ENCODE measurements at regions not wholly inside any gene's neighbourhood (a gene's known extent, or its start where the extent isn't known, plus 50 kb on each side); places are given as distances from the start of the nearest gene placed in this dataset.
A peak's percentile ranks its signal among the peaks of the same experiment; 100 is the strongest.

DNA sequence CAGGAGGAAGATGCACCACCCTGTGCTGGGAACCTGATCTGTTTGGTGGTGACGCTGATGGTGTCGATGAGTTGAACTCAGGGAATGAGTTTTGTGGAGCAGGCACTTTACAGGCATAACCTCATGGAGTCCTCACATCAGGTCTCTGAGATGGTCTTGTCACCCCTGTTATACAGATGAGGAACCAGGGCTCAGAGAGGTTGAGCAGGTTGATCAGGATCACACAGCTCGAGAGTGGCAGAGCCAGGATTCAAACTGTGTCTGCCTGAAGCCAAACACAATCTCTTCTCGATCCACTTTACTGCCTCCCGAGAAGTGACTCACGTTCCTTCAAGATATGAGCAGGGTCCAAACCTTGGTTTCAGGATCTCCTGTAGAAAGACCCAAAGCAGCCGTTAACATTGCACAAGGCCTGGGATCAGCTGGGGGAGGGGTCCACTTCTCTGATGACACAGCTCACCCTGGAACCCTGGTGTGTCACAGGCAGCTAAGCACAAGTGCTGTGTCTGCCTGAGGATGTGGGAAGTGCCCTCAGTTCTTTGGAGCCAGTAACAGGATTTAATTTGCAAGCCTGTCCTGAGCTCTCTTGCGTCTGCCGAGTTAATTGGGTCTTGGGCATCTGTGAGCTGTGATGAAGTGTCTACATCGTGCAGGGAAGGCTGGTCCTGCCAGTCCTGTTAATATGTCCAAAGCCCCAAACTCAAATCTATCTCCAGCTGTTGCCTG lies 65.4 kb upstream of the STUM start (continued):
- TF ChIP-seq, protein P1, sequence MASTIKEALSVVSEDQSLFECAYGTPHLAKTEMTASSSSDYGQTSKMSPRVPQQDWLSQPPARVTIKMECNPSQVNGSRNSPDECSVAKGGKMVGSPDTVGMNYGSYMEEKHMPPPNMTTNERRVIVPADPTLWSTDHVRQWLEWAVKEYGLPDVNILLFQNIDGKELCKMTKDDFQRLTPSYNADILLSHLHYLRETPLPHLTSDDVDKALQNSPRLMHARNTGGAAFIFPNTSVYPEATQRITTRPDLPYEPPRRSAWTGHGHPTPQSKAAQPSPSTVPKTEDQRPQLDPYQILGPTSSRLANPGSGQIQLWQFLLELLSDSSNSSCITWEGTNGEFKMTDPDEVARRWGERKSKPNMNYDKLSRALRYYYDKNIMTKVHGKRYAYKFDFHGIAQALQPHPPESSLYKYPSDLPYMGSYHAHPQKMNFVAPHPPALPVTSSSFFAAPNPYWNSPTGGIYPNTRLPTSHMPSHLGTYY (CRISPR knock-in tag; IDR thresholded peaks at IDR 0.05) = no peak
- TF ChIP-seq, protein P2, sequence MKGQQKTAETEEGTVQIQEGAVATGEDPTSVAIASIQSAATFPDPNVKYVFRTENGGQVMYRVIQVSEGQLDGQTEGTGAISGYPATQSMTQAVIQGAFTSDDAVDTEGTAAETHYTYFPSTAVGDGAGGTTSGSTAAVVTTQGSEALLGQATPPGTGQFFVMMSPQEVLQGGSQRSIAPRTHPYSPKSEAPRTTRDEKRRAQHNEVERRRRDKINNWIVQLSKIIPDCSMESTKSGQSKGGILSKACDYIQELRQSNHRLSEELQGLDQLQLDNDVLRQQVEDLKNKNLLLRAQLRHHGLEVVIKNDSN (CRISPR knock-in tag; IDR thresholded peaks at IDR 0.05) = no peak
- TF ChIP-seq NFATC4 (CRISPR knock-in tag; IDR thresholded peaks at IDR 0.05) = no peak
- no peak for TF ChIP-seq CREB1 (CRISPR knock-in tag; IDR thresholded peaks at IDR 0.05)
- TF ChIP-seq, protein P3, sequence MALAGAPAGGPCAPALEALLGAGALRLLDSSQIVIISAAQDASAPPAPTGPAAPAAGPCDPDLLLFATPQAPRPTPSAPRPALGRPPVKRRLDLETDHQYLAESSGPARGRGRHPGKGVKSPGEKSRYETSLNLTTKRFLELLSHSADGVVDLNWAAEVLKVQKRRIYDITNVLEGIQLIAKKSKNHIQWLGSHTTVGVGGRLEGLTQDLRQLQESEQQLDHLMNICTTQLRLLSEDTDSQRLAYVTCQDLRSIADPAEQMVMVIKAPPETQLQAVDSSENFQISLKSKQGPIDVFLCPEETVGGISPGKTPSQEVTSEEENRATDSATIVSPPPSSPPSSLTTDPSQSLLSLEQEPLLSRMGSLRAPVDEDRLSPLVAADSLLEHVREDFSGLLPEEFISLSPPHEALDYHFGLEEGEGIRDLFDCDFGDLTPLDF (CRISPR knock-in tag; IDR thresholded peaks at IDR 0.05) = no peak
- no peak for TF ChIP-seq NFYB (CRISPR knock-in tag; conservative IDR thresholded peaks at IDR 0.05; ENCODE audit: low read depth)
- no peak for TF ChIP-seq OVOL2 (CRISPR knock-in tag; IDR thresholded peaks at IDR 0.05; ENCODE audit: borderline replicate concordance)
- no peak for TF ChIP-seq SMAD4 (CRISPR knock-in tag; IDR thresholded peaks at IDR 0.05)
- no peak for TF ChIP-seq SOX15 (CRISPR knock-in tag; IDR thresholded peaks at IDR 0.05)
- no peak for TF ChIP-seq ZNF219 (CRISPR knock-in tag; IDR thresholded peaks at IDR 0.05; ENCODE audit: borderline replicate concordance)
- TF ChIP-seq, protein P4, sequence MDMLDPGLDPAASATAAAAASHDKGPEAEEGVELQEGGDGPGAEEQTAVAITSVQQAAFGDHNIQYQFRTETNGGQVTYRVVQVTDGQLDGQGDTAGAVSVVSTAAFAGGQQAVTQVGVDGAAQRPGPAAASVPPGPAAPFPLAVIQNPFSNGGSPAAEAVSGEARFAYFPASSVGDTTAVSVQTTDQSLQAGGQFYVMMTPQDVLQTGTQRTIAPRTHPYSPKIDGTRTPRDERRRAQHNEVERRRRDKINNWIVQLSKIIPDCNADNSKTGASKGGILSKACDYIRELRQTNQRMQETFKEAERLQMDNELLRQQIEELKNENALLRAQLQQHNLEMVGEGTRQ (CRISPR knock-in tag; IDR thresholded peaks at IDR 0.05) = no peak
- TF ChIP-seq, protein P5, sequence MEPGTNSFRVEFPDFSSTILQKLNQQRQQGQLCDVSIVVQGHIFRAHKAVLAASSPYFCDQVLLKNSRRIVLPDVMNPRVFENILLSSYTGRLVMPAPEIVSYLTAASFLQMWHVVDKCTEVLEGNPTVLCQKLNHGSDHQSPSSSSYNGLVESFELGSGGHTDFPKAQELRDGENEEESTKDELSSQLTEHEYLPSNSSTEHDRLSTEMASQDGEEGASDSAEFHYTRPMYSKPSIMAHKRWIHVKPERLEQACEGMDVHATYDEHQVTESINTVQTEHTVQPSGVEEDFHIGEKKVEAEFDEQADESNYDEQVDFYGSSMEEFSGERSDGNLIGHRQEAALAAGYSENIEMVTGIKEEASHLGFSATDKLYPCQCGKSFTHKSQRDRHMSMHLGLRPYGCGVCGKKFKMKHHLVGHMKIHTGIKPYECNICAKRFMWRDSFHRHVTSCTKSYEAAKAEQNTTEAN (CRISPR knock-in tag; IDR thresholded peaks at IDR 0.05) = no peak
- TF ChIP-seq RORB (CRISPR knock-in tag; IDR thresholded peaks at IDR 0.05) = no peak
- no peak for TF ChIP-seq ZNF138 (CRISPR knock-in tag; conservative IDR thresholded peaks at IDR 0.05)
- TF ChIP-seq GTF2I (CRISPR knock-in tag; conservative IDR thresholded peaks at IDR 0.05) = no peak

DNA sequence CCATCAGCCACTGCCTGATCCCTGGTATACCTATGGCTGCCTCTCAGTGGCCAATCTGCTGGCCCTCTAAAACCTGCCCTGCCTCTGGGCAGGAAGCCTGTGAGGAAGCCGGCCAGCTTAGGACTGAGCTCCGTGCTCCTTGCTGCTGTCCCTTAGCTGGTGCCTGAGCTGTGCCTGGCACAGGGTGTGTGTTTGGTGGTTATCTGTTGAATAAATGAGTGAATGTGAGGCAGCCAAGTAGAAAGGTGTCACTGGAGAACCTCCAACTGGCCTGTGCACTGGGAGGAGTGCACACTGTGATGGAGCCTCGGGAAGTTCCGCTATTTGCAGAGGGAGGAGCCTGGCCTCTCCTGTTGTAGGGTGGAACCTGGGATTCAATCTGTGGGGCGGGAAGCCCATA lies 63.4 kb upstream of the STUM start:
- H3K4me3 Mint-ChIP-seq = no peak overlapping the region
- CTCF ChIA-PET = interaction anchor here (0.9 kb wide), 1 partner anchor 28 kb away, joined by 3 read pairs; no protein-coding TSS in a partner anchor
- DNase-seq (ENCODE audit: low spot score) (no peak), ATAC-seq (peak; percentile 62)
- TF ChIP-seq SMAD3 (CRISPR knock-in tag; IDR thresholded peaks at IDR 0.05; ENCODE audit: borderline replicate concordance) (no peak), CBFB (CRISPR knock-in tag; IDR thresholded peaks at IDR 0.05; ENCODE audit: low read depth) (no peak), JUN (CRISPR knock-in tag; IDR thresholded peaks at IDR 0.05) (no peak)
- peaks cover 3% of the 10 kb centered on the region for H3K27me3 Mint-ChIP-seq (ENCODE audit: low read depth)
- no peaks in the 10 kb centered on the region for H3K4me1 Mint-ChIP-seq
- POLR2A ChIA-PET = no interaction called here
- H3K9me3 Mint-ChIP-seq = no peaks in the 10 kb centered on the region
- H3K27ac Mint-ChIP-seq = no peak overlapping the region
- no peaks in the 10 kb centered on the region for H3K36me3 Mint-ChIP-seq

DNA sequence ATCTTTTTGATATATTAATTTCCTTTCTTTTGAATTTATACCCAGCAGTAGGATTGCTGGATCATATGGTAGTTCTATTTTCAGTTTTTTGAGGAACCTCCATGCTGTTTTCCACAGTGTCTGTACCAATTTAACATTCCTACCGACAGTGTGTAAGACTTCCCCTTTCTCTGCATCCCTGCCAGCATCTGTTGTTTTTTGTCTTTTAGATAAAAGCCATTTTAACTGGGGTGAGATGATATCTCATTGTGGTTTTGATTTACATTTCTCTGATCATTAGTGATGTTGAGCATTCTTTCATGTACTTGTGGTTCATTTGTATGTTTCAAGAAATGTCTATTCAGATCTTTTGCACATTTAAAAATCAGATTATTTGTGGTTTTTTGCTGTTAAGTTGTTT lies 62.4 kb upstream of the STUM start:
- H3K36me3 Mint-ChIP-seq = no peaks in the 10 kb centered on the region
- no peak for ATAC-seq
- H3K9me3 Mint-ChIP-seq = no peaks in the 10 kb centered on the region
- DNase-seq (ENCODE audit: low spot score) = no peak
- CTCF ChIA-PET = interaction anchor here (0.9 kb wide), 1 partner anchor 29 kb away, joined by 3 read pairs; no protein-coding TSS in a partner anchor
- H3K27me3 Mint-ChIP-seq (ENCODE audit: low read depth) = peaks cover 3% of the 10 kb centered on the region
- POLR2A ChIA-PET = no interaction called here
- no peak overlapping the region for H3K27ac Mint-ChIP-seq
- H3K4me1 Mint-ChIP-seq = no peaks in the 10 kb centered on the region; the same call in 1 of the 2 replicates
- no peak overlapping the region for H3K4me3 Mint-ChIP-seq
- TF ChIP-seq, protein P6, sequence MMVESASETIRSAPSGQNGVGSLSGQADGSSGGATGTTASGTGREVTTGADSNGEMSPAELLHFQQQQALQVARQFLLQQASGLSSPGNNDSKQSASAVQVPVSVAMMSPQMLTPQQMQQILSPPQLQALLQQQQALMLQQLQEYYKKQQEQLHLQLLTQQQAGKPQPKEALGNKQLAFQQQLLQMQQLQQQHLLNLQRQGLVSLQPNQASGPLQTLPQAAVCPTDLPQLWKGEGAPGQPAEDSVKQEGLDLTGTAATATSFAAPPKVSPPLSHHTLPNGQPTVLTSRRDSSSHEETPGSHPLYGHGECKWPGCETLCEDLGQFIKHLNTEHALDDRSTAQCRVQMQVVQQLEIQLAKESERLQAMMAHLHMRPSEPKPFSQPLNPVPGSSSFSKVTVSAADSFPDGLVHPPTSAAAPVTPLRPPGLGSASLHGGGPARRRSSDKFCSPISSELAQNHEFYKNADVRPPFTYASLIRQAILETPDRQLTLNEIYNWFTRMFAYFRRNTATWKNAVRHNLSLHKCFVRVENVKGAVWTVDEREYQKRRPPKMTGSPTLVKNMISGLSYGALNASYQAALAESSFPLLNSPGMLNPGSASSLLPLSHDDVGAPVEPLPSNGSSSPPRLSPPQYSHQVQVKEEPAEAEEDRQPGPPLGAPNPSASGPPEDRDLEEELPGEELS (CRISPR knock-in tag; IDR thresholded peaks at IDR 0.05) = no peak
- TF ChIP-seq ESRRA (CRISPR knock-in tag; IDR thresholded peaks at IDR 0.05; ENCODE audit: borderline replicate concordance) = no peak
- TF ChIP-seq ZBTB21 (CRISPR knock-in tag; IDR thresholded peaks at IDR 0.05; ENCODE audit: borderline replicate concordance) = no peak
- TF ChIP-seq, protein P7, sequence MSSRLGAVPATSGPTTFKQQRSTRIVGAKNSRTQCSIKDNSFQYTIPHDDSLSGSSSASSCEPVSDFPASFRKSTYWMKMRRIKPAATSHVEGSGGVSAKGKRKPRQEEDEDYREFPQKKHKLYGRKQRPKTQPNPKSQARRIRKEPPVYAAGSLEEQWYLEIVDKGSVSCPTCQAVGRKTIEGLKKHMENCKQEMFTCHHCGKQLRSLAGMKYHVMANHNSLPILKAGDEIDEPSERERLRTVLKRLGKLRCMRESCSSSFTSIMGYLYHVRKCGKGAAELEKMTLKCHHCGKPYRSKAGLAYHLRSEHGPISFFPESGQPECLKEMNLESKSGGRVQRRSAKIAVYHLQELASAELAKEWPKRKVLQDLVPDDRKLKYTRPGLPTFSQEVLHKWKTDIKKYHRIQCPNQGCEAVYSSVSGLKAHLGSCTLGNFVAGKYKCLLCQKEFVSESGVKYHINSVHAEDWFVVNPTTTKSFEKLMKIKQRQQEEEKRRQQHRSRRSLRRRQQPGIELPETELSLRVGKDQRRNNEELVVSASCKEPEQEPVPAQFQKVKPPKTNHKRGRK (CRISPR knock-in tag; IDR thresholded peaks at IDR 0.05; ENCODE audit: borderline replicate concordance) = no peak
- TF ChIP-seq, protein P8, sequence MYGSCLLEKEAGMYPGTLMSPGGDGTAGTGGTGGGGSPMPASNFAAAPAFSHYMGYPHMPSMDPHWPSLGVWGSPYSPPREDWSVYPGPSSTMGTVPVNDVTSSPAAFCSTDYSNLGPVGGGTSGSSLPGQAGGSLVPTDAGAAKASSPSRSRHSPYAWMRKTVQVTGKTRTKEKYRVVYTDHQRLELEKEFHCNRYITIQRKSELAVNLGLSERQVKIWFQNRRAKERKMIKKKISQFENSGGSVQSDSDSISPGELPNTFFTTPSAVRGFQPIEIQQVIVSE (CRISPR knock-in tag; IDR thresholded peaks at IDR 0.05; ENCODE audit: borderline replicate concordance) = no peak
- TF ChIP-seq ZNF423 (CRISPR knock-in tag; IDR thresholded peaks at IDR 0.05) = no peak

Data from WTC11 (cell line).